Kidney (tissue), 13 donors: ENCODE measurements at regions not wholly inside any gene's neighbourhood (a gene's known extent, or its start where the extent isn't known, plus 50 kb on each side); places are given as distances from the start of the nearest gene placed in this dataset.

Source experiments
- DNase-seq, 5 donors: peaks; one replicate each; pipeline ENCODE4 v3.0.0-alpha.2; 2013 to 2020
- FAIRE-seq: peaks from 2 replicates; lab custom pipeline; 2012; peaks lifted over from hg19 to GRCh38; lab: Jason Lieb, UNC
- H3K27ac ChIP-seq, 2 donors: one replicate each; pipeline ENCODE4 v1.7.0; 2013; ENCODE audit warnings: low read depth in 2 of 2, low read length in 2 of 2, inconsistent platforms in 1 of 2
- H3K27me3 ChIP-seq: one replicate; pipeline ENCODE4 v1.7.1; 2013; ENCODE audit warnings: low read length, inconsistent platforms; ENCODE audit not compliant: control insufficient read depth, insufficient read depth
- H3K36me3 ChIP-seq, 3 donors: one replicate each; pipeline versions ENCODE4 v1.7.0 to v1.7.1; 2013; ENCODE audit warnings: low read length in 3 of 3, control low read depth in 1 of 3, inconsistent platforms in 1 of 3; ENCODE audit not compliant: insufficient read depth in 3 of 3, control insufficient read depth in 2 of 3
- H3K4me1 ChIP-seq, 3 donors: one replicate each; pipeline versions ENCODE4 v1.7.0 to v1.7.1; 2013; ENCODE audit warnings: low read length in 3 of 3, inconsistent platforms in 1 of 3, low read depth in 1 of 3; ENCODE audit not compliant: control insufficient read depth in 2 of 3, insufficient read depth in 2 of 3
- H3K4me3 ChIP-seq, 3 donors: one replicate each; pipeline versions ENCODE4 v1.7.0 to v1.8.1; 2013; ENCODE audit warnings: low read length in 3 of 3, control low read depth in 1 of 3, inconsistent platforms in 1 of 3
- H3K9ac ChIP-seq, 3 donors: one replicate each; pipeline versions ENCODE4 v1.7.0 to v1.7.1; 2013; ENCODE audit warnings: low read length in 3 of 3, control low read depth in 1 of 3, inconsistent platforms in 1 of 3
- H3K9me3 ChIP-seq, 3 donors: one replicate each; pipeline versions ENCODE4 v1.7.0 to v1.7.1; 2013; ENCODE audit warnings: low read length in 3 of 3, control low read depth in 1 of 3, inconsistent platforms in 1 of 3; ENCODE audit not compliant: control insufficient read depth in 2 of 3, insufficient read depth in 1 of 3
- intact Hi-C: fragments of 100-400 bp; cut with DNase I; formaldehyde crosslinking; loops from one replicate; pipeline ENCODE4 v1.11.1; 2022
- TF ChIP-seq, protein P1 (sequence below): IDR thresholded peaks from 3 replicates; pipeline ENCODE4 v1.5.1; 2012; ENCODE audit warnings: mild to moderate bottlenecking, moderate library complexity, borderline replicate concordance; ENCODE audit not compliant: insufficient read depth; ENCODE audit errors: extremely low read depth
- donor health status: control.
- donor health status: control.
- donor health status: control.
- donor health status: control.
- donor health status: control.
- donor health status: DM: yes; HTN: yes; CAD: no.
- donor health status: Normal renal cell carcinoma (clear cell type).

DNA sequence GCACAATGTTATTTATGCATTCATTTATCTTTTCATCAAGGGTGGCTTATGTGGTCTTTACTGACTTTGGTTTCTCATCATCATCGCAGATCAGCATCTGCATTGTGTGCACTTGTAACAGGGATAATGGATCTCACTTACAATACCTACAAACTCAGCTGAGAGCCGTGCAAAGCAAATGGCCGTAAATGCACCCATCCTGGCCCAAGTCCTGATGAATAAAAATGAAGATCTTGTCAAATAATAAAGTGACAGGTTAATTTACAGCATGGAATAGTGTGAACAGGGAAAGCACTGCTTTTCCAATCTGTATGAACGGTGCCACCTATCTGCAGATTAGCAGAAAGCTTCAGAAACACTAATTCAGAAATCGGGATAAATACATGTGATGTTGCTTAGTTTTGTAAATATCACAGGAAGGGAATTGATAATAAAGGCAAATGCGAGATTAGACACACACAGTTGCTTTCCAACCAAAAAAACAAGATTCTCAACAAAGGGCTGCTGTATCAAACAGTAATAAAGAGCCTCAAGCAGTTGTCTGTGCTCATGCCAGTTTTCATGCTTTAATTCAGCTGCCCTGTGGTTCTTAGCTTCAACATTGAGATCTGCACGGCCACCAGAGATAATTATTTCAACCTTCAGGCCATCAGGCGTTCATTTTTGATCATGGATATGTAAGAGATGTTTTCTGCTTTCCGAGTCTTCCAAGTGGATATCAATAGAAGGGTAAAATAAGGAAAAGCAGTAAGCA lies 153.4 kb upstream of the POU5F2 start:
- no peak for FAIRE-seq
- TF ChIP-seq, protein P1, sequence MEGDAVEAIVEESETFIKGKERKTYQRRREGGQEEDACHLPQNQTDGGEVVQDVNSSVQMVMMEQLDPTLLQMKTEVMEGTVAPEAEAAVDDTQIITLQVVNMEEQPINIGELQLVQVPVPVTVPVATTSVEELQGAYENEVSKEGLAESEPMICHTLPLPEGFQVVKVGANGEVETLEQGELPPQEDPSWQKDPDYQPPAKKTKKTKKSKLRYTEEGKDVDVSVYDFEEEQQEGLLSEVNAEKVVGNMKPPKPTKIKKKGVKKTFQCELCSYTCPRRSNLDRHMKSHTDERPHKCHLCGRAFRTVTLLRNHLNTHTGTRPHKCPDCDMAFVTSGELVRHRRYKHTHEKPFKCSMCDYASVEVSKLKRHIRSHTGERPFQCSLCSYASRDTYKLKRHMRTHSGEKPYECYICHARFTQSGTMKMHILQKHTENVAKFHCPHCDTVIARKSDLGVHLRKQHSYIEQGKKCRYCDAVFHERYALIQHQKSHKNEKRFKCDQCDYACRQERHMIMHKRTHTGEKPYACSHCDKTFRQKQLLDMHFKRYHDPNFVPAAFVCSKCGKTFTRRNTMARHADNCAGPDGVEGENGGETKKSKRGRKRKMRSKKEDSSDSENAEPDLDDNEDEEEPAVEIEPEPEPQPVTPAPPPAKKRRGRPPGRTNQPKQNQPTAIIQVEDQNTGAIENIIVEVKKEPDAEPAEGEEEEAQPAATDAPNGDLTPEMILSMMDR, result no peak
- H3K27ac ChIP-seq, result no peak overlapping the region
- no peaks in the 10 kb centered on the region for H3K9me3 ChIP-seq
- H3K27me3 ChIP-seq, result no peaks in the 10 kb centered on the region
- no peaks in the 10 kb centered on the region for H3K36me3 ChIP-seq
- H3K4me1 ChIP-seq, result no peaks in the 10 kb centered on the region
- no peak overlapping the region for H3K9ac ChIP-seq
- H3K4me3 ChIP-seq, result no peak overlapping the region
- DNase-seq, result no peak
- intact Hi-C loops, result no loop called here

DNA sequence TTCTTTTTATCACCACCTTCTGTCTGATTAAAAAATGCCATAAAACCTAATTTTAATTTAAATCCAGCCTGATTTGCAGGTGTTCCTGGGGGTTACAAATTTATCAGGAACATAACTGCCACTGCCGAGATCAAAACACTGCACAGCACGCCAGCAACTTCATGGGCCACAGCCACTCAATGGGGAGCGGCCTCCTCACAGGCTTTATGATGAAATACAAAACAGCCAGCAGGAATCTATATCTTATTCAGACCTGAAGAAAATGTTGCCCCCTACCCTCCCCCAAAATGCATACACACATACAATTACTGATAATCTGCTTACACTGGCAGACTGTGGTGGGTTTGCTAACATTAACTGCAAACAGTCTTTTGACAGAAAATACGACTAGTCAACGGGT lies 151.7 kb upstream of the POU5F2 start:
- intact Hi-C loops, result no loop called here
- no peak for FAIRE-seq
- H3K4me3 ChIP-seq, result no peak overlapping the region

DNA sequence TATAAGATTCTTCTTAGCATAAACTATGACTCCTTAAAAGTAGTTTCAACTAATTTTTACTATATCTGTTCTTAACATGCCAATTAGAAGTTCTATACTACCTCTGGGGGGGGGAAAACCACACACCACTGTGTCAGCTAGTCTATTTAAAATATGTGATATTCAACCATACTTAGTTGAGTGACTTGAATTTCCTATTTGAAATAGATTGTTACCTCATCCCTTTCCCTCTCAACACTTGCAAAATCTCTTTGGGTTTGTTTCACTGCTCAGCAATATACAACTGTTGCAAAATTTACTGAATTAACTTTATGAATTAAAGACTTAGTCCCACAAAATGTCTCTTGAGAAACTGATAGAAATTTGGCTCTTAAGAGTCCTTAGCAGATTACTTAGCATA lies 151.1 kb upstream of the POU5F2 start:
- H3K4me1 ChIP-seq, result no peaks in the 10 kb centered on the region
- no peak overlapping the region for H3K27ac ChIP-seq
- H3K27me3 ChIP-seq, result no peaks in the 10 kb centered on the region
- TF ChIP-seq, protein P1, result no peak
- H3K36me3 ChIP-seq, result no peaks in the 10 kb centered on the region
- H3K9me3 ChIP-seq, result no peaks in the 10 kb centered on the region
- no peak overlapping the region for H3K4me3 ChIP-seq
- FAIRE-seq (no peak), DNase-seq (no peak)
- no peak overlapping the region for H3K9ac ChIP-seq
- intact Hi-C loops, result no loop called here

More for the DNA sequence above, 151.7 kb upstream of the POU5F2 start:
- H3K27me3 ChIP-seq, result no peaks in the 10 kb centered on the region
- TF ChIP-seq, protein P1, result no peak
- DNase-seq, result no peak
- H3K4me1 ChIP-seq, result no peaks in the 10 kb centered on the region
- H3K9ac ChIP-seq, result no peak overlapping the region
- H3K27ac ChIP-seq, result no peak overlapping the region
- H3K9me3 ChIP-seq, result no peaks in the 10 kb centered on the region
- no peaks in the 10 kb centered on the region for H3K36me3 ChIP-seq
